Fibroblast of mammary gland (primary cell): ENCODE measurements at regions not wholly inside any gene's neighbourhood (a gene's known extent, or its start where the extent isn't known, plus 50 kb on each side); places are given as distances from the start of the nearest gene placed in this dataset.

Experiments used
- DNase-seq: peaks from one replicate; pipeline ENCODE4 v3.0.0-alpha.2; 2010; ENCODE audit warnings: low read depth
- H3K4me3 ChIP-seq: 2 replicates; pipeline ENCODE4 v1.5.1; 2011; ENCODE audit warnings: low read depth, mild to moderate bottlenecking, low read length, moderate library complexity; ENCODE audit not compliant: control insufficient read depth
- TF ChIP-seq, protein P1 (sequence below): conservative IDR thresholded peaks from 2 replicates; pipeline ENCODE4 v1.5.1; 2011; ENCODE audit warnings: low read depth, low read length, inconsistent platforms; ENCODE audit not compliant: control insufficient read depth, insufficient read depth

DNA sequence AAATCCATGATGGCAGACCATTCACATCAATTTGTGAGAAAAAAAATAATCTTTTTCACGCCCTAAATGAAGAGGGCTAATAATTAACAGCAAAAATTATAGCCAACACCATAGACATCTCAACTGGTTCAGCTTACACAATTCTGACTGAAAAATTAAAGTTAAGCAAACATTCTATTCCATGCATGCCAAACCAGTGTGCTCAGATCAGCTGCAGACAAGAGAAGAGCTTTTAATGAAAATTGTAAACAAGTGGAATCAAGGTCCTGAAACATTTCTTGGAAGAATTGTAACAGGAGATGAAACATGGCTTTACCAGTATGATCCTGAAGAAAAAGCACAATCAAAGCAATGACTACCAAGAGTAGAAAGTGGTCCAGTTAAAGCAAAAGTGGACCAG, 710.4 kb downstream of the EPHA7 start:
- DNase-seq, result no peak
- TF ChIP-seq, protein P1, sequence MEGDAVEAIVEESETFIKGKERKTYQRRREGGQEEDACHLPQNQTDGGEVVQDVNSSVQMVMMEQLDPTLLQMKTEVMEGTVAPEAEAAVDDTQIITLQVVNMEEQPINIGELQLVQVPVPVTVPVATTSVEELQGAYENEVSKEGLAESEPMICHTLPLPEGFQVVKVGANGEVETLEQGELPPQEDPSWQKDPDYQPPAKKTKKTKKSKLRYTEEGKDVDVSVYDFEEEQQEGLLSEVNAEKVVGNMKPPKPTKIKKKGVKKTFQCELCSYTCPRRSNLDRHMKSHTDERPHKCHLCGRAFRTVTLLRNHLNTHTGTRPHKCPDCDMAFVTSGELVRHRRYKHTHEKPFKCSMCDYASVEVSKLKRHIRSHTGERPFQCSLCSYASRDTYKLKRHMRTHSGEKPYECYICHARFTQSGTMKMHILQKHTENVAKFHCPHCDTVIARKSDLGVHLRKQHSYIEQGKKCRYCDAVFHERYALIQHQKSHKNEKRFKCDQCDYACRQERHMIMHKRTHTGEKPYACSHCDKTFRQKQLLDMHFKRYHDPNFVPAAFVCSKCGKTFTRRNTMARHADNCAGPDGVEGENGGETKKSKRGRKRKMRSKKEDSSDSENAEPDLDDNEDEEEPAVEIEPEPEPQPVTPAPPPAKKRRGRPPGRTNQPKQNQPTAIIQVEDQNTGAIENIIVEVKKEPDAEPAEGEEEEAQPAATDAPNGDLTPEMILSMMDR, result no peak
- no peak overlapping the region for H3K4me3 ChIP-seq

DNA sequence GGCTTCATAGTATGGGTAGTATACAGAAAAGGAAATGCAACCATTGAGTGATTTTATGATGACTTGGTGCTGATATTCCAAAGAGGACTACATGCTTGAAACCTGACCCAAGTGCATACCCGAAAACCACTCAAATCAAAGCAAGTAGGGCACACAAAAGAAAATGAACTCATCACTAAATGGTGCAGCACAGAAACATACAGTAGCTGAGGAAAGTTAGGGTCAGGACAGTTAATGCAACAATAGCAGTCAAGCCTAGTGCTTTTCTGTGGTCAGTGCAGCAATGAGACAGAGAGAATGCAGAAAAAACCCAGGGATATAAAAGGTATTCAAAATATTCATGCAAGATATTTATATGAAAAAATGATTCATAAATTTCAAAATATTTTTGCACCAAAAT, 711.1 kb downstream of the EPHA7 start:
- TF ChIP-seq, protein P1, result no peak
- no peak overlapping the region for H3K4me3 ChIP-seq
- DNase-seq, result no peak

DNA sequence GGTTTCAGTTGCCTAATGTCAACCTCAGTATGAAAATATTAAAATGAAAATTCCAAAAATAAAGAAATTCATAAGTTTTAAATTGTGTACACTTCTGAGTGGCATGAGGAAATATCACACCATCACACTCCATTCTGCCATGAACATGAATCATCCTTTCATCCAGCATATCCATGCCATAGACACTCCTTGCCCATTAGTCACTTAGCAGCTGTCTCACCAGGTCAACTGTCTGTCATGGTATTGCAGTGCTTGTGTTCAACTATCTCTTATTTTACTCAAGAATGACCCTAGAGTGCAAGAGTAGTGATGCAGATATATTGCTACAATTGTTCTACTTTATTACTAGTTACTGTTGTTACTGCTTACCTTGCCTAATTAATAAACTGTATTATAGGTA, 712.4 kb downstream of the EPHA7 start:
- no peak for DNase-seq
- TF ChIP-seq, protein P1, result no peak
- H3K4me3 ChIP-seq, result no peak overlapping the region

DNA sequence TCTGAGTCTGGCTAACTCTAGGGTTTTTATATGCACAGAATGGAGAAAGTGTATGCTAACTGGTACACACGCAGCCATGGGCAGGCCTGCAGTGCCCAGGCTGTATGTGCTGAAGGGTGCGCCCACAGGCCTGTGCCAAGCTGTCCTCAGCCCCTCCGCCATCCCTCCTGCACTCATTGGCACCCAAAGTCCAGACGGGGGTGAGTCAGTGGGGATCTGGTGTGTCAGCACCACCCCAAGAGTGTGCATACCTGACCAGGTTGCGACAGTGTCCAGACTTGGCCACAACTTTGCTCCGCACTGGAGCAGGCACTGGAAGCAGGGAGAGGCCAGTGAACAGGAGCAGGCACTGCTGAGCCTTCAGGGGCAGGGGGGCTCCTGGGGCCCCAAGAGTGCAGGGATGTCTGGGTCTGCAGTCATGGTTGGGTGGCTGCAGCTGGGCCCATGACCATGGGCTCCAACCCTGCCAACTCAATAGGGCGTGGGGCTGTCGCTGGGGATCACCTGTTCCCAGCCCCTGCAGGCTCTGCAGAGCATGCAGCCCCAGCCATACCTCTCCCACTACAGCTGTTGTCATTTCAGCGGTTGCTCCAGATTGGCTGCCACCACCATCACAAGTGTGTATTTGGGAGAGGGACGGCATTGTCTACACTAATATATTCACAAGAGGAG, 717.8 kb downstream of the EPHA7 start:
- no peak overlapping the region for H3K4me3 ChIP-seq
- TF ChIP-seq, protein P1, result no peak
- DNase-seq, result no peak

DNA sequence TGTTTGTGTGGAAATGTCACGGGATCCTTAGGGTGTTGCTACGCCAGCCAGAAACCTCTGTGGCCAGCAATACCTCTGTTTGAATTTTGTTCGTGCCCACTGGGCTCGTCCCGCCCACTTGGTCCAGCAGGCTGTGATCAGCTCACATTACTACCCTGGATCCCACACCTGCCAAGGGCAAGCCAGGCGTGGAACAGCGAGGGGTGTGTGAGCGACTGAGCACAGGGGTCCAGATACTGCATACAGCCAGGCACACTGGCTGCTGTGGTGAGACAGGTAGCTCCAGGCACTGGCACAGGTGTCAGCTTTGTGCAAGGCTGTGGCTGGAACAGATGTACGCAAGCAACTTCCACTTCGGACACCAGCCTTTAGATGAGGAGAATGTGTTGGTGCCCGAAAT, 718.9 kb downstream of the EPHA7 start:
- H3K4me3 ChIP-seq, result no peak overlapping the region
- DNase-seq, result no peak
- TF ChIP-seq, protein P1, result no peak

DNA sequence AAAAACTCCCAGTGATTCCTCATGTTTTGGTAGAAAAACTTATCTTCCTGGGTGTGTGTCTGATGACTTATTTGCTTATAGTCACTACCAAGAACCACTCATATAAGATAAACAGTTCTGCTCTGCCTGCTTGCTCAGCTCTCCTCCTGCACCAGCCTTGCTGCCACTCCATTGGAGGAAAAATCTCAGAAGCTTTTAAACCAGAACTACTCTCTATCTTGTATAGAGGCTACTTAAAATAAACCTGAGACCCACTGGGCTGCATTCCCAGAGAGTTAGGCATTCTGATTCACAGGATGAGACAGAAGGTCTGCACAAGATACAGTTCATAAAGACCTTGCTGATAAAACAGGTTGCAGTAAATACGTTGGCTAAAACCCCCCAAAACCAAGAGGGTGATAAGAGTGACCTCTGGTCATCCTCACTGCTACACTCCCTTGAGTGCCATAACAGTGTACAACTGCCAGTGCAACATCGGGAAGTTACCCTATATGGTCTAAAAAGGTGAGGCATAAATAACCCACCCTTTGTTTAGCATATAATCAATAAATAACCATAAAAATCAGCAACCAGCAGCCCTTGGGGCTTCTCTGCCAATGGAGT, 728.3 kb downstream of the EPHA7 start:
- no peak for DNase-seq
- TF ChIP-seq, protein P1, result no peak

More for the DNA sequence above, 728.3 kb downstream of the EPHA7 start:
- H3K4me3 ChIP-seq, result no peak overlapping the region
